Activated CD8-positive, alpha-beta T cell treated with anti-CD3 and anti-CD28 coated beads for 36 hours (primary cell): ENCODE measurements at regions not wholly inside any gene's neighbourhood (a gene's known extent, or its start where the extent isn't known, plus 50 kb on each side); places are given as distances from the start of the nearest gene placed in this dataset.

Experiments used
- ATAC-seq: fragments of 200-7000 bp; cut with Tn5 transposase; one replicate; pipeline ENCODE4 v1.10.0; 2021; ENCODE audit warnings: mild to moderate bottlenecking, moderate library complexity
- CTCF ChIA-PET: fragments of 350-600 bp; sonication (Branson Sonifier 250); formaldehyde crosslinking; loops from one replicate; lab custom pipeline; 2021; ENCODE audit warnings: antibody characterized with exemption; lab: Charles Lee
- POLR2A ChIA-PET: fragments of 350-600 bp; sonication (Branson Sonifier 250); formaldehyde crosslinking; loops from one replicate; lab custom pipeline; 2021; ENCODE audit warnings: antibody characterized with exemption; lab: Charles Lee
- DNase-seq: peaks from one replicate; pipeline ENCODE4 v3.0.0-alpha.2; 2020
- H3K27ac Mint-ChIP-seq: one replicate; pipeline ENCODE4 v1.8.0; 2021; ENCODE audit warnings: mild to moderate bottlenecking, mixed read lengths
- H3K27me3 Mint-ChIP-seq: one replicate; pipeline ENCODE4 v1.8.0; 2021; ENCODE audit warnings: mixed read lengths
- H3K36me3 Mint-ChIP-seq: one replicate; pipeline ENCODE4 v1.8.0; 2021; ENCODE audit warnings: low read depth, mixed read lengths
- H3K4me1 Mint-ChIP-seq: one replicate; pipeline ENCODE4 v1.8.0; 2021; ENCODE audit warnings: low read depth, mixed read lengths
- H3K4me3 Mint-ChIP-seq: one replicate; pipeline ENCODE4 v1.8.0; 2021; ENCODE audit warnings: mild to moderate bottlenecking, moderate library complexity, mixed read lengths
- H3K9me3 Mint-ChIP-seq: one replicate; pipeline ENCODE4 v1.8.0; 2021; ENCODE audit warnings: mixed read lengths
- CTCF ChIP-seq: fragments of 200-600 bp; IDR thresholded peaks from one replicate; pipeline ENCODE4 v1.8.0; 2022; ENCODE audit warnings: antibody characterized with exemption, mild to moderate bottlenecking
- intact Hi-C: fragments of 100-400 bp; cut with micrococcal nuclease; formaldehyde crosslinking; loops from one replicate; pipeline ENCODE4 v1.10.0; 2022

- DNase-seq = no peak
- intact Hi-C loops = no loop called here
- no peaks in the 10 kb centered on the region for H3K4me1 Mint-ChIP-seq
- no peak overlapping the region for H3K27ac Mint-ChIP-seq
- H3K4me3 Mint-ChIP-seq = no peak overlapping the region
- ChIA-PET POLR2A (no interaction called here), CTCF (no interaction called here)
- ATAC-seq = no peak
- H3K9me3 Mint-ChIP-seq = peaks cover 13% of the 10 kb centered on the region
- H3K36me3 Mint-ChIP-seq = peaks cover 2% of the 10 kb centered on the region
- TF ChIP-seq CTCF = no peak
- H3K27me3 Mint-ChIP-seq = no peaks in the 10 kb centered on the region
These were observed 710.2 kb upstream of the POM121L12 start for GRCh38 chr7:52325237-52325636.

- no peaks in the 10 kb centered on the region for H3K4me1 Mint-ChIP-seq
- H3K4me3 Mint-ChIP-seq = no peak overlapping the region
- CTCF ChIA-PET = no interaction called here
- peaks cover 9% of the 10 kb centered on the region for H3K9me3 Mint-ChIP-seq
- no peaks in the 10 kb centered on the region for H3K27me3 Mint-ChIP-seq
- DNase-seq = no peak
- no peaks in the 10 kb centered on the region for H3K36me3 Mint-ChIP-seq
- intact Hi-C loops = no loop called here
- ATAC-seq = no peak
- no peak for TF ChIP-seq CTCF
- POLR2A ChIA-PET = interaction anchor here (0.6 kb wide), 1 partner anchor 36 kb away, joined by 3 read pairs; no protein-coding TSS in a partner anchor
- no peak overlapping the region for H3K27ac Mint-ChIP-seq
These were observed 712.2 kb upstream of the POM121L12 start for GRCh38 chr7:52323202-52323746.

GRCh38 chr7:52320610-52321009, 714.8 kb upstream of the POM121L12 start:
- Mint-ChIP-seq H3K27me3 (no peaks in the 10 kb centered on the region), H3K9me3 (peaks cover 8% of the 10 kb centered on the region), H3K27ac (no peak overlapping the region), H3K36me3 (no peaks in the 10 kb centered on the region), H3K4me3 (no peak overlapping the region), H3K4me1 (no peaks in the 10 kb centered on the region)
- intact Hi-C loops = no loop called here
- DNase-seq (no peak), ATAC-seq (no peak)
- no peak for TF ChIP-seq CTCF
- CTCF ChIA-PET = no interaction called here
- POLR2A ChIA-PET = no interaction called here

- no peak for TF ChIP-seq CTCF
- no peak overlapping the region for H3K4me3 Mint-ChIP-seq
- H3K36me3 Mint-ChIP-seq = no peaks in the 10 kb centered on the region
- ATAC-seq (no peak), DNase-seq (no peak)
- H3K27me3 Mint-ChIP-seq = no peaks in the 10 kb centered on the region
- H3K9me3 Mint-ChIP-seq = peaks cover 3% of the 10 kb centered on the region
- H3K4me1 Mint-ChIP-seq = no peaks in the 10 kb centered on the region
- intact Hi-C loops = no loop called here
- H3K27ac Mint-ChIP-seq = no peak overlapping the region
- CTCF ChIA-PET = no interaction called here
- POLR2A ChIA-PET = no interaction called here
These were observed 717.5 kb upstream of the POM121L12 start for GRCh38 chr7:52317921-52318320.

GRCh38 chr7:52311886-52312285, 723.5 kb upstream of the POM121L12 start:
- no peaks in the 10 kb centered on the region for H3K36me3 Mint-ChIP-seq
- no peaks in the 10 kb centered on the region for H3K27me3 Mint-ChIP-seq
- no peak for ATAC-seq
- H3K9me3 Mint-ChIP-seq = peaks cover 2% of the 10 kb centered on the region
- no peak overlapping the region for H3K27ac Mint-ChIP-seq
- ChIA-PET CTCF (no interaction called here), POLR2A (no interaction called here)
- no peak for TF ChIP-seq CTCF
- intact Hi-C loops = no loop called here
- no peak for DNase-seq
- no peak overlapping the region for H3K4me3 Mint-ChIP-seq
- H3K4me1 Mint-ChIP-seq = no peaks in the 10 kb centered on the region
